Brain pericyte (primary cell): ENCODE measurements at regions not wholly inside any gene's neighbourhood (a gene's known extent, or its start where the extent isn't known, plus 50 kb on each side); places are given as distances from the start of the nearest gene placed in this dataset.
"Not testable (repeated sequence)": the region's sequence is repeated elsewhere in the genome, so short reads cannot be mapped to it uniquely, and the experiment has no call there.

ENCODE experiments used
- DNase-seq: peaks from one replicate; pipeline ENCODE4 v3.0.0-alpha.2; 2012; ENCODE audit warnings: low read depth, low spot score

GRCh38 chr11:110874437-110875030 lies 162.3 kb upstream of the ARHGAP20 start:
- DNase-seq: no peak

- no peak for DNase-seq
Observed at GRCh38 chr11:110873975-110874374, 161.7 kb upstream of the ARHGAP20 start.

GRCh38 chr11:110870816-110871522 lies 158.7 kb upstream of the ARHGAP20 start:
- no peak for DNase-seq

- DNase-seq: no peak
Observed at GRCh38 chr11:110867951-110868350, 155.7 kb upstream of the ARHGAP20 start.

- no peak for DNase-seq
Observed at GRCh38 chr11:110866081-110866480, 153.8 kb upstream of the ARHGAP20 start.

GRCh38 chr11:110862407-110862806 lies 150.2 kb upstream of the ARHGAP20 start:
- DNase-seq: no peak

- no peak for DNase-seq
Observed at GRCh38 chr11:110860461-110860860, 148.2 kb upstream of the ARHGAP20 start.

GRCh38 chr11:110859998-110860397 lies 147.8 kb upstream of the ARHGAP20 start:
- no peak for DNase-seq

- no peak for DNase-seq
Observed at GRCh38 chr11:110859240-110859840, 147.1 kb upstream of the ARHGAP20 start.

GRCh38 chr11:110858547-110858921 lies 146.3 kb upstream of the ARHGAP20 start:
- peak; percentile 91 for DNase-seq

GRCh38 chr11:110857892-110858546 lies 145.8 kb upstream of the ARHGAP20 start:
- DNase-seq: peak; percentile 63

- no peak for DNase-seq
Observed at GRCh38 chr11:110856996-110857812, 145.0 kb upstream of the ARHGAP20 start.

GRCh38 chr11:110856340-110856739 lies 144.1 kb upstream of the ARHGAP20 start:
- no peak for DNase-seq

- DNase-seq: no peak
Observed at GRCh38 chr11:110855191-110855590, 143.0 kb upstream of the ARHGAP20 start.

- no peak for DNase-seq
Observed at GRCh38 chr11:110852921-110853490, 140.8 kb upstream of the ARHGAP20 start.

- DNase-seq: no peak
Observed at GRCh38 chr11:110850846-110851245, 138.6 kb upstream of the ARHGAP20 start.

GRCh38 chr11:110843053-110843452 lies 130.8 kb upstream of the ARHGAP20 start:
- DNase-seq: not testable (repeated sequence)

- no peak for DNase-seq
Observed at GRCh38 chr11:110838808-110839207, 126.6 kb upstream of the ARHGAP20 start.

GRCh38 chr11:110837603-110838002 lies 125.4 kb upstream of the ARHGAP20 start:
- no peak for DNase-seq

- DNase-seq: no peak
Observed at GRCh38 chr11:110835106-110835505, 122.9 kb upstream of the ARHGAP20 start.

GRCh38 chr11:110833033-110833484 lies 120.8 kb upstream of the ARHGAP20 start:
- DNase-seq: no peak
